HG03045 (cell line): ENCODE measurements at regions not wholly inside any gene's neighbourhood (a gene's known extent, or its start where the extent isn't known, plus 50 kb on each side); places are given as distances from the start of the nearest gene placed in this dataset.
"Not testable (repeated sequence)": the region's sequence is repeated elsewhere in the genome, so short reads cannot be mapped to it uniquely, and the experiment has no call there.

Source experiments
- ATAC-seq: cut with Tn5 transposase; IDR thresholded peaks from one replicate; pipeline ENCODE4 v1.9.1; 2021; ENCODE audit warnings: mild to moderate bottlenecking, moderate library complexity; ENCODE audit not compliant: unreplicated experiment

- no peak for ATAC-seq
These were observed 102.4 kb upstream of the FIBIN start for GRCh38 chr11:26891501-26891900.

DNA sequence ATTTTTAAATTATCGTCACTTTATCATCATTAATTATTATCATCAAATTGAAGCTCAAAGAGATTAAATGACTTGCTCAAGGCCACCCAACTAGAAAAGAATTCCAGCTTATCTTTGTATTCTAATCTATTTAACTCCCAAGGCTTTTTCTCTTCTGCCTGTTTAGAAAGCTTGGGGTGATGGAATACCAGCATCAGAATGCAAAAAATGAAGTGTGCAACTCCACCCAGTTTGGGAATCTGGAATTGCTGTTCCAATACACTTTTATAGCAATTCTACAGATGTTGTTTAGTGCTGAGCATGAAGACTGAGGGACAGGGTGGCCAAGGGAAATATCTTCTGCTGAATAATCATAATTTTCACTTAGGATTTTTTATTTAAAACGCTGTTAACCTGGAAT is 97.2 kb upstream of the FIBIN start:
- no peak for ATAC-seq

GRCh38 chr11:26898799-26899198 is 95.1 kb upstream of the FIBIN start:
- no peak for ATAC-seq

DNA sequence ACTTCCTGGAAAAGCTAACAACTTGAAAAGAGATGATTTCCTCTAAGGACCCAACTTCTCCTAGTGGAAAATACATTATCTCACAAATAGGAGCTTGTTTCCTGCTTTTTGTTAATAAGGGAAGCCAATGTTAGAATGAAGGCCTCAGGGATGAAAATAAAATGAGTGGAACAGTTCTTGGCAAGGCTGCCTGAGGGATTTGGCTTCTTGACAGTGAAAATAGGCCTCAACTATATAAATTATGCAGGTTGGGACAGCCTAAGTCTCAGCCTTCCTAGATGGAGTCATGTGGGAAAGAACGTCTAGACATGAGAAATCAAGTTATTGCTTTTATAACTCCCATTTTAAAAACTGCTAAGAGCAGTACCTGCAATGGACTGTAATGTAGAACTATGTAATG is 92.8 kb upstream of the FIBIN start:
- no peak for ATAC-seq

DNA sequence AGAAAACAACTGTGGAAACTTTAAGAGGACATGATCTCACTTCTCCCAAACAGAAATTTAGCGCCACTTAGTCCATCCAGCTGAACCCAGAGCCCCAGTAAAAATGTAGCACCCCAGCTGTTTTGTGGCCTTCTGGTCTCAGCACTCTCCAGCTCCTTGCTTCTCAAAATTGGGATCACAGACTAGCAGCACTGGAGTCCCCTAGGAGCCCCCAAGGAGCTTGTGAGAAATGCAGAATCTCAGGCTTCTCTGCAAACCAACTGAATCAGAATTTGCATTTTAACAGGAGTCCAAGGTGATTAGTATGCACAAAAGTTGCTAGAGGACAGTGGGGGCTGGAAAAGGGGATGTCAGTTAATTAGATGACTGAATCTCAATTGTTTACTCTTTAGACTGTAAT is 89.8 kb upstream of the FIBIN start:
- no peak for ATAC-seq

GRCh38 chr11:26904801-26905200 is 89.1 kb upstream of the FIBIN start:
- ATAC-seq = no peak

- ATAC-seq = no peak
These were observed 88.5 kb upstream of the FIBIN start for GRCh38 chr11:26905368-26905767.

DNA sequence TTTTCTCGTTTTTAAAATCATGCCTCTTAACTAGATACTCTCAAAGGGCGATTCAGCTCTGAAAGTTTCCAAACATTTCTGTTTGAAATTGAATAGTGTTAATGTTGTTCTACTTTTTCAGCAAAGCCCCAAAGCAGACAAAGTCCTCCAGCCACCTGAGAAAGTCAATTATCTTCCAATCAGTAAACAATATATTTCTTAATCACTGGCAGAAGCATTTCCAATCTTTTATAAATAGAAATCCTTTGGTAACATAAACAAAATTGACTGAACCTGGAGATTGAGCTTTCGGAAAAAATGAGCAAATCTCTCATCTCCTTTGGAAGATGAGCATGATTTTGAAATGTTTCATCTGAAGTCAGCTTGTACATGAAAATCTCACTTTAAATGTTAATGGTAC is 84.4 kb upstream of the FIBIN start:
- ATAC-seq = no peak

GRCh38 chr11:26909991-26910591 is 83.8 kb upstream of the FIBIN start:
- no peak for ATAC-seq

DNA sequence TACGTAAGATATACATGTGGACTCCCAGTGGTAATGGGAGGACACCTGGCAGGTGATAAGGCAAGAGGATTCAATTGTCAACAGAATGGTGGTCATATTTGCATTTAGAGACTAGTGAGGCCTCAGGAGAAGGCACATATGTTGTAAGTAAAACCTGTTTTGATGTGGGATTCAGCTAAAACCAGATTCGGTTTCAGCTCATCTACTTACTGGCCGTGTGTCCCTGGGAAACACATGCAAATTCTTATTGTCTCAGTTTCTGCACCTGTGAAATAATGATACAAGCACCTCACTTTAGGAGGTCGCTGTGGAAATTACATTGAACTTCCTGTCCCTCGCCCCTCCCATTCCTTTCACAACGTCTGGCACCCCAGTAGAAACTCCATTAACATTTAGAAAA is 78.9 kb upstream of the FIBIN start:
- ATAC-seq = peak; percentile 88

DNA sequence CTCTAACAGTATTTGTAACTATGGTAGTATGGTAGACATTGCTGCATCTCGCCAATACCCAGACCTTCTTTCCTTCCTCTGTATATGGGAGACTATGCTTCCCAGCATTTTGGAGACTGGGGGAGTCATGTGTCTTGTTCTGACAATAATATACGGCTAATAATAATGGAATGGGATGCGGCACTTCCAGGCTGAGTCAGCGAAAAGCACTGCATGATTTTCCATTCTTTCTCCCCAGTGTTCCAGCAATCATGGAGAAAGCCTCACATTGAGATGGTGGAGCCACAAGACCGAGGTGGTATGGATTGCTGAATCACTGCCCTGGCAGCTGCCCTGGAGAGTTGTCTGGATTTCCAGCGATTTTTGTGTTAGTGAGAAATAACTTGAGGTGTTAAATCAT is 77.1 kb upstream of the FIBIN start:
- ATAC-seq = no peak

DNA sequence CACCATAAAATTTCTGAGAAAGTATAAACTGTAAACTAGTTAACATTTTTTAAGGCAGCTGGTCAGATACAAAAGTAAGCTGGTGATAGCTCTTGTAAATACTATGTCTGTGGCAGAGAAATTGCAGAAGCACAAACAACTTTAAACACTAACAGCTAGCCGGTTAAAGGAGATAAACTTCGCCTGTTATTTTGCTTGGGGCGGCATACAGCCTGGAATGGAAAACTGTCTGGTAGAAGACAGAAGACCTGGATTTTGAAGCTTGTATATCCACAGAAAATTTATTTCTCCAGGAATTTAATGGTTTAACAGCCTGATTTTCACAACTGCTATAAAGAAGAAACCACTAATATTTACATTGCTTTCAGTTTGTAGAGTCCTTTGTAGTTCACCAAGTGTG is 65.3 kb upstream of the FIBIN start:
- no peak for ATAC-seq

- ATAC-seq = no peak
These were observed 64.0 kb upstream of the FIBIN start for GRCh38 chr11:26929806-26930517.

DNA sequence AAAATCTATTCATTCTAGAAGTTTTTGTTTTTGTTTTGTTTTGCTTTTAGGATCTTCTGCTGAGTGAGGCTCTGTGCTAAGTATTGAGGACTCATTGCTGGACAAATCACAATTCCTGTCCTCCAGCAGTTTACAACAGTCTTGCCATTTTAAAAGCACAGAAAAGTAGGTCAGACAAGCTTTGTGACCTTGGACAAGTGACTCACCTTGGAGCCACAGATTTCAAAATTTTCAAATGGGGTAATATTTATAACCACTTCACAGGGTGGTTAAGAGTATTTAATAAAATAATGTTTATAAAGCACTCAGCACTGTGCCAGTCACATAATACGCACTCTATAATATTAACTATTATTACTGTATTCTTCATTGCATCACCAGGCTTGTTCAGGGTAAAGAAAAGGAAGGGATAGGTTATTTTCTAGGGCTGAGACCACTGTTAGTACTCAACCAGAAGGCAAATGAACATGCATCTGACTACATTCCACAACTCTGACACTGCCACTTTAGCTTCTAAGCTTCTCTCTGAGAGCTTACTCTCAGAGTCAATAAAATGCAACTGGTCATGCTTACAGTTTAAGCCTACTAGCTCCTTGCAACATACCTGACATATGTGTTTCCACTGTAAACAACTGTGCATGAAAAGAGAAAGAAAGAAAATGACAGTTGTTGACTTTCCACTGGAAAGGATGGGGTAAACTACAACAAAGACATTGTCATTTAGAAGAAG is 63.2 kb upstream of the FIBIN start:
- no peak for ATAC-seq

DNA sequence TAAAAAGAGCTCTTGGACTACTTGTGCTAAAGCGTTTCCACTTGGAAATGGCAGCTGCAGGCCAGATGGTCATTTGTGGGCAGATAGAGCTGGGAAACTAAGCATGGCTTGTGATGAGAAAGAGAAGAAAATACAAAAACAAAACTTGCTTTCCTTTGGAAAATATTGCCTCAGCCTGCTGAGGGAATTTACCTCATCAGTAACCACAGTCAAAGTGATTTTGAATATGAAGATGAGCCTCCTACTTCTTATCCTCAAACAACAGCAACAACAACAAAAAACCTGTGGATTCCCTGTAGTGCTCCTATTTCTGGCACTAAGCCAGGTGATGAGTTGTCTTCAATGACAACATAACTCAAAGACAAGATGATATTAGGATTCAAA is 62.7 kb upstream of the FIBIN start:
- ATAC-seq = no peak

DNA sequence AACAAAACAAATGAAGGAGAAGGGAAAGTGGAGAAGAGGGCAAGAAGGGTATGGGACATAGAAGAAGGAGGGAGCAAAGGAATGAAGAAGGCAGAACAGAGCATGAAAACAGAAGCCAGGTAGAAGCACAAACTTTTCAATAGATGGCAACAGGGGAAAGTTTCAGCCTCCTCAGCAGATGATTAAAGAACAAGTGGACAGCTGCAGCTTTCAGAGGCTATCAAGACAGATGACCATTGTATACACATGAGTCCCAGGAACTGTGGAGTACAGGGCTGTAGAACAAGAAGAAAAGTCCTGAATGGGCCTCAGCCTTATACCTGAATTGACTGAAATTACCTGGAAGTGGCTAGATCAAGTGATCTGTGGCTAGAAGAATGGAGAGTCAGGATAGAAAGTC is 62.0 kb upstream of the FIBIN start:
- no peak for ATAC-seq

DNA sequence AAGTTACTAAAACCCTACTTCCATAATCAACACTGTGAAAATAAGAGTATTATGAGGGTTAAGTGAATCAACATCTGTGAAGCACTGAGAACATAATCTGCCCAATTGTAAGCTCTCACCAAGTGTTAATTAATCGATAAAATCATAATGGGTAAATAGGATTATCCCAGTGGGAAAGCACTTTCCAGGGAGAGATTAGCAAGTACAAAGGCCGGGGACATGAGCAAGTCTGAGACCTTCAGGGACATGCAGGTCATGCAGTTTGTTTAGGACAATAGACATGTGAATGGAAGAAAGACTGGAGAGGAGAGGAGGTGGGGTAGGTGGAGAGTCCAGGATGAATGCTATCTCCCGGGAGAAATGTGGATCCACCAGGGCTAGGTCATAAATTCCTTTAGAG is 57.8 kb upstream of the FIBIN start:
- no peak for ATAC-seq

DNA sequence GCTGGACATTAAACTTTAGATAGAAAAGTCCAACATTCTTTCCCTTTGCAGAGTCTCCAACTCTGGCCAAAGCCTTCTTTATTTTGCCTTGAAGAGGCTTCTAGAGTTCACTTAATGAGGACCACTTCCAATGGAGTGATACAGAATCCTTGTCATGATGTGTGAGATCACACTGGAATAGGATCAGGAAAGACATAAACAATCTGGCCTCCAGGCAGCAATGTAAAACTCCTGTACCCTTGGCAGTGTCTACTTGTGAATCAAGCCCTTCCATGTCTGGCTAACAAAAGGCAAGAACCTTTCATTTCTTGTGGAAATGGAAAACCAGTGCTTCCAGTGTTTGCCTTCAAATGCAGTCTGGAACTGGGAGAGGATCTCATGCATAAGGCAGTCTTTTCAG is 56.5 kb upstream of the FIBIN start:
- ATAC-seq = no peak

- not testable (repeated sequence) for ATAC-seq
These were observed 53.4 kb upstream of the FIBIN start for GRCh38 chr11:26940501-26940900.

DNA sequence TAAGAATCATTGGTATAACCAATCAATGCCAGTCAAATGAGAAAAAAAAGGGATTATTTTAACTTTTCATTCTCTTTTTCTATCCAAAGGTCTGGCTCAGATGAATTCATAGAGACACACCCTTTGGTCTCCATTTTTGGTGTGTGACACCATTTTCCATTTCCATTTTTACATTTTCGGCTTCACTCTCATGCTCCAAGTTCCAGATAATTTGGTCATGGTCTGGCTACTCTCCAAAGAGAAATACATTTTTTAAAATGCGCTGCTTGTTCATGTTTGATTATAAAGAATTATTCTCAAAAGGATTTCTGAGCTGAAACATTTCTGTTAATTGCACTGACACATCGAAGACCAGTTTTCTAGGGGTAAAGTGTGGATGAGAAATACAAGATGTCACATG is 51.6 kb upstream of the FIBIN start:
- no peak for ATAC-seq

DNA sequence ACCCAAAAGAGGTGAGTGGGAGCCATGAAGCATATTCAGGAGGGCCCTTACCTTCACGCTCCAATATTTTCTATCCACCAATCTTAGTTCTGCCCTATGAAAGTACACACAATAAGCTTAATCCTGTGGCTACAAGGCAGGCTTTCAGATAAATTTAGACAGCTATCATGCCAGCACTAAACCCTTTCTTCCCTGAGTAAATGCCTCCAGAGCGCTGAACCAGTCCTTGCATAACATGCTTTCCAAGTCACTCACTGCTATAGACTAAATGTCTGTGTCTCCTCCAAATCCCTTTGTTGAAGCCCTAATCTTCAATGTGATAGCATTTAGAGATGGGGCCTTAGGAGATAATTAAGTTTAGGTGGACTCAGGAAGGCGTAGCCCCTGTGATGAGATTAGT is 50.3 kb upstream of the FIBIN start:
- no peak for ATAC-seq
